ENCODE measurements at regions not wholly inside any gene's neighbourhood (a gene's known extent, or its start where the extent isn't known, plus 50 kb on each side); places are given as distances from the start of the nearest gene placed in this dataset.

GRCh38 chr2:122323927-122324326 is 568.5 kb downstream of the TSN start:
- TF ChIP-seq EZH2 (IDR thresholded peaks at IDR 0.05; ENCODE audit: insufficient read depth, poor library complexity, severe bottlenecking), result no peak
- no peak for TF ChIP-seq EZH2phosphoT487 (IDR thresholded peaks at IDR 0.05; ENCODE audit: insufficient read depth, low read depth)
- Histone ChIP-seq H3K36me3 (ENCODE audit: low read depth) (no peaks in the 10 kb centered on the region), H3K4me1 (ENCODE audit: insufficient read depth) (peaks cover 14% of the 10 kb centered on the region), H3K27me3 (replicated peaks; ENCODE audit: insufficient read depth) (no peaks in the 10 kb centered on the region), H3K27ac (no peak overlapping the region), H4K20me1 (ENCODE audit: insufficient read depth) (no peaks in the 10 kb centered on the region), H3K79me2 (ENCODE audit: insufficient read depth) (no peaks in the 10 kb centered on the region), H3K4me2 (ENCODE audit: unreplicated experiment) (no peak overlapping the region), H3F3A (ENCODE audit: insufficient read depth) (peaks cover 5% of the 10 kb centered on the region; the same call in 1 of the 2 replicates), H3K9me3 (ENCODE audit: low read depth) (no peaks in the 10 kb centered on the region), H3K9me2 (ENCODE audit: insufficient read depth) (no peaks in the 10 kb centered on the region), H3K9ac (no peak overlapping the region), H3K4me3 (no peak overlapping the region), H2AFZ (no peak overlapping the region)
- 39 to 59% methylated on average over 6 of the region's 6 CpGs for WGBS, 2 experiments (ENCODE audit: low coverage in 1 of 2, low lambda C conversion rate in 2 of 2, missing lambda C conversion rate in 2 of 2)
- no peak for DNase-seq
- in situ Hi-C loops (cut with MboI), result no loop called here

- Histone ChIP-seq H3K36me3 (ENCODE audit: low read depth) (no peaks in the 10 kb centered on the region), H3K9me3 (ENCODE audit: low read depth) (no peaks in the 10 kb centered on the region), H3K4me2 (ENCODE audit: unreplicated experiment) (no peak overlapping the region), H3K27ac (no peak overlapping the region), H3F3A (ENCODE audit: insufficient read depth) (no peaks in the 10 kb centered on the region), H3K27me3 (replicated peaks; ENCODE audit: insufficient read depth) (no peaks in the 10 kb centered on the region), H4K20me1 (ENCODE audit: insufficient read depth) (no peaks in the 10 kb centered on the region), H3K4me3 (no peak overlapping the region), H3K9ac (no peak overlapping the region), H3K9me2 (ENCODE audit: insufficient read depth) (no peaks in the 10 kb centered on the region), H2AFZ (no peak overlapping the region), H3K79me2 (ENCODE audit: insufficient read depth) (no peaks in the 10 kb centered on the region), H3K4me1 (ENCODE audit: insufficient read depth) (peaks cover 11% of the 10 kb centered on the region)
- TF ChIP-seq EZH2phosphoT487 (IDR thresholded peaks at IDR 0.05; ENCODE audit: insufficient read depth, low read depth) (no peak), EZH2 (IDR thresholded peaks at IDR 0.05; ENCODE audit: insufficient read depth, poor library complexity, severe bottlenecking) (no peak)
- no peak for DNase-seq
- in situ Hi-C loops (cut with MboI), result no loop called here
- 54 to 59% methylated on average over 3 of the region's 3 CpGs for WGBS, 2 experiments (ENCODE audit: low coverage in 1 of 2, low lambda C conversion rate in 2 of 2, missing lambda C conversion rate in 2 of 2)
Observed at GRCh38 chr2:122326471-122326870, 571.0 kb downstream of the TSN start.

- H3K36me3 ChIP-seq (ENCODE audit: low read depth), result no peaks in the 10 kb centered on the region
- no peaks in the 10 kb centered on the region for H4K20me1 ChIP-seq (ENCODE audit: insufficient read depth)
- H3K79me2 ChIP-seq (ENCODE audit: insufficient read depth), result no peaks in the 10 kb centered on the region
- TF ChIP-seq EZH2phosphoT487 (IDR thresholded peaks at IDR 0.05; ENCODE audit: insufficient read depth, low read depth), result no peak
- TF ChIP-seq EZH2 (IDR thresholded peaks at IDR 0.05; ENCODE audit: insufficient read depth, poor library complexity, severe bottlenecking), result no peak
- no peak overlapping the region for H3K4me3 ChIP-seq
- no peaks in the 10 kb centered on the region for H3F3A ChIP-seq (ENCODE audit: insufficient read depth)
- DNase-seq, result peak; percentile 18
- H3K9me2 ChIP-seq (ENCODE audit: insufficient read depth), result no peaks in the 10 kb centered on the region
- H3K4me1 ChIP-seq (ENCODE audit: insufficient read depth), result peaks cover 11% of the 10 kb centered on the region
- no peaks in the 10 kb centered on the region for H3K9me3 ChIP-seq (ENCODE audit: low read depth)
- WGBS, 2 experiments (ENCODE audit: low coverage in 1 of 2, low lambda C conversion rate in 2 of 2, missing lambda C conversion rate in 2 of 2), result 12 to 16% methylated on average over 4 of the region's 4 CpGs
- H3K27ac ChIP-seq, result 0 out of 2 replicates have a peak overlapping the region, but pooled peaks have one; percentile 2
- no peak overlapping the region for H3K4me2 ChIP-seq (ENCODE audit: unreplicated experiment)
- H3K9ac ChIP-seq, result no peak overlapping the region
- in situ Hi-C loops (cut with MboI), result no loop called here
- no peak overlapping the region for H2AFZ ChIP-seq
- H3K27me3 ChIP-seq (replicated peaks; ENCODE audit: insufficient read depth), result no peaks in the 10 kb centered on the region
Observed at GRCh38 chr2:122328816-122329215, 573.4 kb downstream of the TSN start.

GRCh38 chr2:122329278-122329677 is 573.8 kb downstream of the TSN start:
- H2AFZ ChIP-seq, result no peak overlapping the region
- no peaks in the 10 kb centered on the region for H3K9me2 ChIP-seq (ENCODE audit: insufficient read depth)
- no peak overlapping the region for H3K4me3 ChIP-seq
- TF ChIP-seq EZH2phosphoT487 (IDR thresholded peaks at IDR 0.05; ENCODE audit: insufficient read depth, low read depth) (no peak), EZH2 (IDR thresholded peaks at IDR 0.05; ENCODE audit: insufficient read depth, poor library complexity, severe bottlenecking) (no peak)
- in situ Hi-C loops (cut with MboI), result no loop called here
- H3K27me3 ChIP-seq (replicated peaks; ENCODE audit: insufficient read depth), result no peaks in the 10 kb centered on the region
- H3K36me3 ChIP-seq (ENCODE audit: low read depth), result no peaks in the 10 kb centered on the region
- 0 out of 2 replicates have a peak overlapping the region, but pooled peaks have one; percentile 2 for H3K27ac ChIP-seq
- no peaks in the 10 kb centered on the region for H4K20me1 ChIP-seq (ENCODE audit: insufficient read depth)
- DNase-seq, result peak; percentile 24
- no peaks in the 10 kb centered on the region for H3K79me2 ChIP-seq (ENCODE audit: insufficient read depth)
- no peak overlapping the region for H3K4me2 ChIP-seq (ENCODE audit: unreplicated experiment)
- peaks cover 11% of the 10 kb centered on the region for H3K4me1 ChIP-seq (ENCODE audit: insufficient read depth)
- no peaks in the 10 kb centered on the region for H3F3A ChIP-seq (ENCODE audit: insufficient read depth)
- WGBS, 2 experiments (ENCODE audit: low coverage in 1 of 2, low lambda C conversion rate in 2 of 2, missing lambda C conversion rate in 2 of 2), result 2 to 3% methylated on average over 2 of the region's 2 CpGs
- H3K9ac ChIP-seq, result no peak overlapping the region
- H3K9me3 ChIP-seq (ENCODE audit: low read depth), result no peaks in the 10 kb centered on the region

GRCh38 chr2:122333932-122334331 is 578.5 kb downstream of the TSN start:
- H3K27me3 ChIP-seq (replicated peaks; ENCODE audit: insufficient read depth), result no peaks in the 10 kb centered on the region
- H3K4me2 ChIP-seq (ENCODE audit: unreplicated experiment), result no peak overlapping the region
- no peak overlapping the region for H3K27ac ChIP-seq
- H4K20me1 ChIP-seq (ENCODE audit: insufficient read depth), result no peaks in the 10 kb centered on the region
- H3K36me3 ChIP-seq (ENCODE audit: low read depth), result no peaks in the 10 kb centered on the region
- H2AFZ ChIP-seq, result no peak overlapping the region
- H3K9ac ChIP-seq, result no peak overlapping the region
- in situ Hi-C loops (cut with MboI), result no loop called here
- no peaks in the 10 kb centered on the region for H3K79me2 ChIP-seq (ENCODE audit: insufficient read depth)
- no peaks in the 10 kb centered on the region for H3K9me2 ChIP-seq (ENCODE audit: insufficient read depth)
- H3F3A ChIP-seq (ENCODE audit: insufficient read depth), result no peaks in the 10 kb centered on the region
- peaks cover 8% of the 10 kb centered on the region for H3K4me1 ChIP-seq (ENCODE audit: insufficient read depth)
- DNase-seq, result no peak
- H3K9me3 ChIP-seq (ENCODE audit: low read depth), result no peaks in the 10 kb centered on the region
- no peak overlapping the region for H3K4me3 ChIP-seq
- WGBS, 2 experiments (ENCODE audit: low coverage in 1 of 2, low lambda C conversion rate in 2 of 2, missing lambda C conversion rate in 2 of 2), result 53 to 60% methylated on average over 2 of the region's 2 CpGs
- TF ChIP-seq EZH2phosphoT487 (IDR thresholded peaks at IDR 0.05; ENCODE audit: insufficient read depth, low read depth) (no peak), EZH2 (IDR thresholded peaks at IDR 0.05; ENCODE audit: insufficient read depth, poor library complexity, severe bottlenecking) (no peak)
